IMR-90 (cell line): ENCODE measurements at regions not wholly inside any gene's neighbourhood (a gene's known extent, or its start where the extent isn't known, plus 50 kb on each side); places are given as distances from the start of the nearest gene placed in this dataset.

Source experiments
- ATAC-seq: fragments of 200-7000 bp; cut with Tn5 transposase; 2 replicates; pipeline ENCODE4 v1.9.1; 2020; ENCODE audit warnings: low read depth, mild to moderate bottlenecking, moderate library complexity
- BruUV-seq: library from RNA; stranded (reverse); fragments of 400-500 nt; replicated peaks from 2 replicates; lab custom pipeline; 2021; lab: Mats Ljungman, UMichigan
- CTCF ChIA-PET: fragments of 300-600 bp; formaldehyde crosslinking; extraction: SDS; loops from one replicate; lab custom pipeline; 2021; ENCODE audit warnings: antibody characterized with exemption; lab: Yijun Ruan, JAX
- POLR2A ChIA-PET: fragments of 300-600 bp; sonication (Branson Sonifier 250); formaldehyde crosslinking; loops from one replicate; lab custom pipeline; 2022; ENCODE audit warnings: antibody characterized with exemption; ENCODE audit not compliant: unreplicated experiment; lab: Charles Lee
- DNase-seq: peaks from one replicate; pipeline ENCODE4 v3.0.0; 2013
- H2AFZ ChIP-seq: replicated peaks from 2 replicates; pipeline ENCODE3; 2013; ENCODE audit warnings: low read length, mild to moderate bottlenecking; ENCODE audit not compliant: poor library complexity
- H2AK5ac ChIP-seq: 2 replicates; pipeline ENCODE4 v1.6.1; 2013; ENCODE audit warnings: low read depth, low read length, inconsistent platforms
- H2AK9ac ChIP-seq: replicated peaks from 2 replicates; pipeline ENCODE3; 2013; ENCODE audit warnings: mild to moderate bottlenecking, low read depth, low read length, moderate library complexity; ENCODE audit not compliant: poor library complexity
- H2BK120ac ChIP-seq: 2 replicates; pipeline ENCODE4 v1.6.1; 2013; ENCODE audit warnings: low read depth, low read length, inconsistent platforms
- H2BK15ac ChIP-seq: 3 replicates; pipeline ENCODE4 v1.6.1; 2013; ENCODE audit warnings: low read depth, low read length, inconsistent platforms
- H2BK20ac ChIP-seq: 2 replicates; pipeline ENCODE4 v1.6.1; 2013; ENCODE audit warnings: low read depth, mild to moderate bottlenecking, inconsistent platforms, low read length, moderate library complexity
- H2BK5ac ChIP-seq: 2 replicates; pipeline ENCODE4 v1.6.1; 2013; ENCODE audit warnings: mild to moderate bottlenecking, low read depth, low read length, inconsistent platforms; ENCODE audit not compliant: poor library complexity, severe bottlenecking
- H3K14ac ChIP-seq: replicated peaks from 2 replicates; pipeline ENCODE4 v1.6.1; 2013; ENCODE audit warnings: low read depth, low read length, inconsistent platforms
- H3K18ac ChIP-seq: 2 replicates; pipeline ENCODE4 v1.6.1; 2013; ENCODE audit warnings: low read depth, low read length, control low read depth
- H3K23ac ChIP-seq: 2 replicates; pipeline ENCODE4 v1.6.1; 2013; ENCODE audit warnings: low read depth, low read length, inconsistent platforms
- H3K27ac ChIP-seq: 2 replicates; pipeline ENCODE4 v1.5.1; 2013; ENCODE audit warnings: mild to moderate bottlenecking, control low read depth, low read length; ENCODE audit not compliant: insufficient read depth
- H3K27me3 ChIP-seq: 2 replicates; pipeline ENCODE4 v1.6.1; 2013; ENCODE audit warnings: low read length; ENCODE audit not compliant: control insufficient read depth, insufficient read depth
- H3K36me3 ChIP-seq: 2 replicates; pipeline ENCODE4 v1.6.1; 2013; ENCODE audit warnings: low read length, mixed read lengths; ENCODE audit not compliant: control insufficient read depth, insufficient read depth
- H3K4ac ChIP-seq: 2 replicates; pipeline ENCODE4 v1.6.1; 2013; ENCODE audit warnings: low read depth, low read length, inconsistent platforms
- H3K4me1 ChIP-seq: 2 replicates; pipeline ENCODE4 v1.6.1; 2013; ENCODE audit warnings: low read length, mixed read lengths; ENCODE audit not compliant: control insufficient read depth, insufficient read depth
- H3K4me2 ChIP-seq: 2 replicates; pipeline ENCODE4 v1.6.1; 2013; ENCODE audit warnings: low read depth, mild to moderate bottlenecking, control low read depth, low read length, moderate library complexity
- H3K4me3 ChIP-seq: 2 replicates; pipeline ENCODE4 v1.5.1; 2013; ENCODE audit warnings: low read depth, mild to moderate bottlenecking, control low read depth, low read length, moderate library complexity; ENCODE audit not compliant: insufficient read depth
- H3K56ac ChIP-seq: 2 replicates; pipeline ENCODE4 v1.6.1; 2013; ENCODE audit warnings: low read length, inconsistent platforms; ENCODE audit not compliant: insufficient read depth; ENCODE audit errors: extremely low read depth
- H3K79me1 ChIP-seq, 2 experiments: 2 replicates each; pipeline ENCODE4 v1.6.1; 2013; ENCODE audit warnings: low read length in 2 of 2, inconsistent platforms in 1 of 2, low read depth in 1 of 2
- H3K9ac ChIP-seq: 2 replicates; pipeline ENCODE4 v1.6.1; 2013; ENCODE audit warnings: low read depth, low read length, control low read depth
- H3K9me1 ChIP-seq: 2 replicates; pipeline ENCODE4 v1.6.1; 2013; ENCODE audit warnings: low read length, inconsistent platforms; ENCODE audit not compliant: insufficient read depth
- H3K9me3 ChIP-seq: 2 replicates; pipeline ENCODE4 v1.6.1; 2013; ENCODE audit warnings: low read length; ENCODE audit not compliant: control insufficient read depth, insufficient read depth
- H4K20me1 ChIP-seq: 2 replicates; pipeline ENCODE4 v1.6.1; 2013; ENCODE audit warnings: low read length, inconsistent platforms; ENCODE audit not compliant: insufficient read depth
- H4K5ac ChIP-seq: 2 replicates; pipeline ENCODE4 v1.6.1; 2013; ENCODE audit warnings: mild to moderate bottlenecking, low read depth, low read length, control low read depth
- H4K8ac ChIP-seq, 2 experiments: 2 replicates each; pipeline ENCODE4 v1.6.1; 2013; ENCODE audit warnings: low read depth in 2 of 2, low read length in 2 of 2, control low read depth in 1 of 2, inconsistent platforms in 1 of 2
- H4K91ac ChIP-seq: 2 replicates; pipeline ENCODE4 v1.6.1; 2013; ENCODE audit warnings: low read depth, low read length, inconsistent platforms; ENCODE audit not compliant: insufficient read depth
- BHLHE40 ChIP-seq: fragments of 150-350 bp; IDR thresholded peaks from 2 replicates; pipeline ENCODE4 v1.6.1; 2016; ENCODE audit warnings: mild to moderate bottlenecking, low read depth, low read length
- CEBPB ChIP-seq: IDR thresholded peaks from 2 replicates; pipeline ENCODE4 v1.6.1; 2012; ENCODE audit warnings: low read depth, low read length, improper control_type of control experiment
- CHD1 ChIP-seq: IDR thresholded peaks from 2 replicates; pipeline ENCODE4 v1.6.1; 2012; ENCODE audit warnings: low read depth, low read length, improper control_type of control experiment
- FOS ChIP-seq: fragments of 150-350 bp; IDR thresholded peaks from 2 replicates; pipeline ENCODE4 v1.6.1; 2016; ENCODE audit warnings: low read depth, low read length
- MAFK ChIP-seq: IDR thresholded peaks from 2 replicates; pipeline ENCODE4 v1.6.1; 2012; ENCODE audit warnings: low read depth, low read length, improper control_type of control experiment
- MAZ ChIP-seq: IDR thresholded peaks from 2 replicates; pipeline ENCODE4 v1.6.1; 2012; ENCODE audit warnings: low read depth, mild to moderate bottlenecking, low read length, improper control_type of control experiment, moderate library complexity, borderline replicate concordance
- NFE2L2 ChIP-seq: fragments of 150-350 bp; IDR thresholded peaks from 2 replicates; pipeline ENCODE4 v1.6.1; 2016; ENCODE audit warnings: low read depth, mild to moderate bottlenecking, low read length
- POLR2A ChIP-seq: IDR thresholded peaks from 2 replicates; pipeline ENCODE4 v1.6.1; 2012; ENCODE audit warnings: mild to moderate bottlenecking, low read depth, low read length
- RAD21 ChIP-seq: IDR thresholded peaks from 2 replicates; pipeline ENCODE4 v1.6.1; 2012; ENCODE audit warnings: low read length, improper control_type of control experiment
- RCOR1 ChIP-seq: IDR thresholded peaks from 2 replicates; pipeline ENCODE4 v1.6.1; 2012; ENCODE audit warnings: mild to moderate bottlenecking, low read length, improper control_type of control experiment; ENCODE audit not compliant: insufficient replicate concordance
- RFX5 ChIP-seq: IDR thresholded peaks from 2 replicates; pipeline ENCODE4 v1.8.0; 2012; ENCODE audit warnings: low read depth, mild to moderate bottlenecking, low read length, moderate library complexity
- SMC3 ChIP-seq: fragments of 150-350 bp; IDR thresholded peaks from 2 replicates; pipeline ENCODE4 v1.6.1; 2016; ENCODE audit warnings: low read depth, mild to moderate bottlenecking, antibody characterized with exemption, low read length, moderate library complexity
- WGBS, 2 experiments: methylation state at CpG; one replicate each; pipeline versions ENCODE4 v1.1.5 to v1.1.7; 2013; ENCODE audit warnings: missing lambda C conversion rate in 2 of 2; ENCODE audit not compliant: insufficient read length in 1 of 2; ENCODE audit errors: extremely low coverage in 2 of 2; 5-methylcytosine and 5-hydroxymethylcytosine counted together
- dilution Hi-C: fragments of 300-500 bp; cut with HindIII; formaldehyde crosslinking; loops from one replicate; pipeline ENCODE4 v1.14.3; 2018; ENCODE audit warnings: low sequenced_read_pairs; ENCODE audit not compliant: unreplicated experiment
- in situ Hi-C: fragments of 300-500 bp; cut with MboI; formaldehyde crosslinking; loops from 3 replicates; pipeline ENCODE4 v1.14.3; 2019; ENCODE audit warnings: low sequenced_read_pairs, inconsistent platforms, mixed read lengths
- intact Hi-C: fragments of 100-400 bp; cut with micrococcal nuclease; formaldehyde crosslinking; loops from 2 replicates; pipeline ENCODE4 v1.10.0; 2022
- TF ChIP-seq, protein P1 (sequence below): fragments of 150-350 bp; IDR thresholded peaks from 2 replicates; pipeline ENCODE4 v1.6.1; 2017; ENCODE audit warnings: mild to moderate bottlenecking, antibody characterized with exemption, low read length, low read depth
- TF ChIP-seq, protein P2 (sequence below): fragments of 150-350 bp; IDR thresholded peaks from 2 replicates; pipeline ENCODE4 v1.6.1; 2016; ENCODE audit warnings: low read depth, mild to moderate bottlenecking, low read length, moderate library complexity, borderline replicate concordance
- TF ChIP-seq, protein P3 (sequence below): conservative IDR thresholded peaks from 2 replicates; pipeline ENCODE4 v1.5.1; 2012; ENCODE audit warnings: mild to moderate bottlenecking, low read depth, low read length, improper control_type of control experiment

DNA sequence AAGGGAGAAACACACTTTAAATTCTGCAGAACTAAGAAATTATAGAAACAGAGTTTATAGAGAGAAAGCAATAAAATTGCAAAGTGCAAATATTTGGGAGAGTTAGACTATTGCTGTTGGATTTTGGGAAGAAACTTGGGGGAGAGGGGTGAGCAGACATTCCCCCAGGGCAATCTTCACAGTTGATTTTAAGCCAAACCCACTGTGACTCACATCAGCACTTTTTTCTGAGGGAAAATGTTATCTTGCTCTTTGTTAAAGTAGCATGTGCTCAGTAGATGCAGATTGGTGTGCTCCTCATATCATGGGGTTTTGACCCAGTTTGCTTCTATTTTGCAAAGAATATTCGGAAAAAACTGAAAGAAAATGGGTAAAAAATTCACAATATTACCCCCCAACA, 367.6 kb downstream of the CDH11 start:
- Histone ChIP-seq H3K4me2 (no peak overlapping the region), H4K91ac (no peak overlapping the region), H3K14ac (no peak overlapping the region), H3K18ac (no peak overlapping the region), H4K5ac (no peak overlapping the region), H2AFZ (no peak overlapping the region), H3K23ac (no peak overlapping the region), H3K4ac (no peak overlapping the region), H3K36me3 (no peaks in the 10 kb centered on the region), H3K4me3 (no peak overlapping the region), H3K9me3 (no peaks in the 10 kb centered on the region), H3K9ac (no peak overlapping the region), H2BK5ac (no peak overlapping the region), H3K9me1 (no peaks in the 10 kb centered on the region), H3K79me1 (no peaks in the 10 kb centered on the region), H2BK20ac (no peak overlapping the region), H3K4me1 (peaks cover 7% of the 10 kb centered on the region), H2AK5ac (no peak overlapping the region), H2BK15ac (no peak overlapping the region), H3K27ac (no peak overlapping the region), H4K8ac (no peak overlapping the region), H4K20me1 (no peaks in the 10 kb centered on the region), H2AK9ac (no peak overlapping the region), H3K56ac (no peak overlapping the region), H3K27me3 (no peaks in the 10 kb centered on the region), H2BK120ac (no peak overlapping the region)
- no TSS peak for BruUV-seq
- CTCF ChIA-PET = no interaction called here
- intact Hi-C loops = loop anchor here (5.0 kb wide), 1 partner anchor 188 kb away; no protein-coding TSS in a partner anchor
- no CpG with 5 or more reads among the region's 1 CpG for WGBS, 2 experiments
- peak; percentile 28 for DNase-seq
- POLR2A ChIA-PET = no interaction called here
- no peak for ATAC-seq
- TF ChIP-seq BHLHE40 (no peak), CEBPB (no peak), POLR2A (no peak), SMC3 (no peak), MAFK (no peak), MAZ (no peak), RFX5 (no peak), NFE2L2 (no peak), RCOR1 (no peak), RAD21 (no peak), CHD1 (no peak), FOS (no peak)
- TF ChIP-seq, protein P1, sequence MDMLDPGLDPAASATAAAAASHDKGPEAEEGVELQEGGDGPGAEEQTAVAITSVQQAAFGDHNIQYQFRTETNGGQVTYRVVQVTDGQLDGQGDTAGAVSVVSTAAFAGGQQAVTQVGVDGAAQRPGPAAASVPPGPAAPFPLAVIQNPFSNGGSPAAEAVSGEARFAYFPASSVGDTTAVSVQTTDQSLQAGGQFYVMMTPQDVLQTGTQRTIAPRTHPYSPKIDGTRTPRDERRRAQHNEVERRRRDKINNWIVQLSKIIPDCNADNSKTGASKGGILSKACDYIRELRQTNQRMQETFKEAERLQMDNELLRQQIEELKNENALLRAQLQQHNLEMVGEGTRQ = no peak
- TF ChIP-seq, protein P2, sequence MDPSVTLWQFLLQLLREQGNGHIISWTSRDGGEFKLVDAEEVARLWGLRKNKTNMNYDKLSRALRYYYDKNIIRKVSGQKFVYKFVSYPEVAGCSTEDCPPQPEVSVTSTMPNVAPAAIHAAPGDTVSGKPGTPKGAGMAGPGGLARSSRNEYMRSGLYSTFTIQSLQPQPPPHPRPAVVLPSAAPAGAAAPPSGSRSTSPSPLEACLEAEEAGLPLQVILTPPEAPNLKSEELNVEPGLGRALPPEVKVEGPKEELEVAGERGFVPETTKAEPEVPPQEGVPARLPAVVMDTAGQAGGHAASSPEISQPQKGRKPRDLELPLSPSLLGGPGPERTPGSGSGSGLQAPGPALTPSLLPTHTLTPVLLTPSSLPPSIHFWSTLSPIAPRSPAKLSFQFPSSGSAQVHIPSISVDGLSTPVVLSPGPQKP = no peak
- TF ChIP-seq, protein P3, sequence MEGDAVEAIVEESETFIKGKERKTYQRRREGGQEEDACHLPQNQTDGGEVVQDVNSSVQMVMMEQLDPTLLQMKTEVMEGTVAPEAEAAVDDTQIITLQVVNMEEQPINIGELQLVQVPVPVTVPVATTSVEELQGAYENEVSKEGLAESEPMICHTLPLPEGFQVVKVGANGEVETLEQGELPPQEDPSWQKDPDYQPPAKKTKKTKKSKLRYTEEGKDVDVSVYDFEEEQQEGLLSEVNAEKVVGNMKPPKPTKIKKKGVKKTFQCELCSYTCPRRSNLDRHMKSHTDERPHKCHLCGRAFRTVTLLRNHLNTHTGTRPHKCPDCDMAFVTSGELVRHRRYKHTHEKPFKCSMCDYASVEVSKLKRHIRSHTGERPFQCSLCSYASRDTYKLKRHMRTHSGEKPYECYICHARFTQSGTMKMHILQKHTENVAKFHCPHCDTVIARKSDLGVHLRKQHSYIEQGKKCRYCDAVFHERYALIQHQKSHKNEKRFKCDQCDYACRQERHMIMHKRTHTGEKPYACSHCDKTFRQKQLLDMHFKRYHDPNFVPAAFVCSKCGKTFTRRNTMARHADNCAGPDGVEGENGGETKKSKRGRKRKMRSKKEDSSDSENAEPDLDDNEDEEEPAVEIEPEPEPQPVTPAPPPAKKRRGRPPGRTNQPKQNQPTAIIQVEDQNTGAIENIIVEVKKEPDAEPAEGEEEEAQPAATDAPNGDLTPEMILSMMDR = no peak
- dilution Hi-C loops = no loop called here
- in situ Hi-C loops = no loop called here
